Immature natural killer cell (primary cell): ENCODE measurements at regions not wholly inside any gene's neighbourhood (a gene's known extent, or its start where the extent isn't known, plus 50 kb on each side); places are given as distances from the start of the nearest gene placed in this dataset.
"Not testable (repeated sequence)": the region's sequence is repeated elsewhere in the genome, so short reads cannot be mapped to it uniquely, and the experiment has no call there.

ENCODE experiments used
- DNase-seq, 3 donors: peaks; one replicate each; pipeline ENCODE4 v3.0.0; 2022; ENCODE audit warnings: mixed read lengths in 1 of 3
- H3K27ac Mint-ChIP-seq, 6 donors: one replicate each; pipeline ENCODE4 v1.8.0; 2020; ENCODE audit warnings: mixed read lengths in 6 of 6, mild to moderate bottlenecking in 5 of 6, inconsistent platforms in 4 of 6, moderate library complexity in 3 of 6
- H3K27me3 Mint-ChIP-seq, 3 donors: one replicate each; pipeline ENCODE4 v1.8.0; 2020 to 2021; ENCODE audit warnings: low read depth in 3 of 3, mild to moderate bottlenecking in 3 of 3, mixed read lengths in 3 of 3, moderate library complexity in 3 of 3, inconsistent platforms in 1 of 3
- H3K36me3 Mint-ChIP-seq, 3 donors: one replicate each; pipeline ENCODE4 v1.8.0; 2020; ENCODE audit warnings: mixed read lengths in 3 of 3, inconsistent platforms in 2 of 3, mild to moderate bottlenecking in 2 of 3
- H3K4me1 Mint-ChIP-seq, 2 donors: one replicate each; pipeline ENCODE4 v1.8.0; 2020; ENCODE audit warnings: inconsistent platforms in 2 of 2, mild to moderate bottlenecking in 2 of 2, mixed read lengths in 2 of 2, moderate library complexity in 1 of 2
- H3K4me3 Mint-ChIP-seq, 5 donors: one replicate each; pipeline ENCODE4 v1.8.0; 2020; ENCODE audit warnings: mild to moderate bottlenecking in 5 of 5, mixed read lengths in 5 of 5, inconsistent platforms in 3 of 5, moderate library complexity in 3 of 5
- H3K9me3 Mint-ChIP-seq, 6 donors: one replicate each; pipeline ENCODE4 v1.8.0; 2020; ENCODE audit warnings: mild to moderate bottlenecking in 6 of 6, mixed read lengths in 6 of 6, inconsistent platforms in 4 of 6, moderate library complexity in 3 of 6

- no peak for DNase-seq
- Mint-ChIP-seq H3K27ac (no peak overlapping the region), H3K4me3 (no peak overlapping the region), H3K36me3 (peaks cover 0 to 6% (median 0%) of the 10 kb centered on the region in 3 donors), H3K9me3 (peaks cover 3 to 57% (median 31%) of the 10 kb centered on the region in 6 donors), H3K27me3 (no peaks in the 10 kb centered on the region), H3K4me1 (no peaks in the 10 kb centered on the region)
These were observed 983.0 kb upstream of the PTPRD start for GRCh38 chr9:11595756-11596155.

GRCh38 chr9:11618241-11618805 lies 1005.5 kb upstream of the PTPRD start:
- no peak overlapping the region for H3K4me3 Mint-ChIP-seq
- H3K4me1 Mint-ChIP-seq, result no peaks in the 10 kb centered on the region
- no peak for DNase-seq
- no peak overlapping the region for H3K27ac Mint-ChIP-seq
- H3K36me3 Mint-ChIP-seq, result peaks cover 0 to 4% (median 3%) of the 10 kb centered on the region in 3 donors
- H3K9me3 Mint-ChIP-seq, result peaks cover 11 to 56% (median 32%) of the 10 kb centered on the region in 6 donors
- H3K27me3 Mint-ChIP-seq, result no peaks in the 10 kb centered on the region

- H3K4me1 Mint-ChIP-seq, result no peaks in the 10 kb centered on the region
- DNase-seq, result no peak
- no peaks in the 10 kb centered on the region for H3K36me3 Mint-ChIP-seq
- no peak overlapping the region for H3K27ac Mint-ChIP-seq
- H3K27me3 Mint-ChIP-seq, result no peaks in the 10 kb centered on the region
- no peak overlapping the region for H3K4me3 Mint-ChIP-seq
- H3K9me3 Mint-ChIP-seq, result peaks cover 4 to 51% (median 40%) of the 10 kb centered on the region in 6 donors
These were observed 1019.9 kb upstream of the PTPRD start for GRCh38 chr9:11632691-11633090.

- no peak overlapping the region for H3K27ac Mint-ChIP-seq
- H3K36me3 Mint-ChIP-seq, result no peaks in the 10 kb centered on the region
- no peak for DNase-seq
- H3K4me1 Mint-ChIP-seq, result no peaks in the 10 kb centered on the region
- no peak overlapping the region for H3K4me3 Mint-ChIP-seq
- H3K27me3 Mint-ChIP-seq, result peaks cover 0 to 2% (median 0%) of the 10 kb centered on the region in 3 donors
- peaks cover 6 to 54% (median 27%) of the 10 kb centered on the region in 6 donors for H3K9me3 Mint-ChIP-seq
These were observed 1034.0 kb upstream of the PTPRD start for GRCh38 chr9:11646831-11647230.

GRCh38 chr9:11653867-11654266 lies 1039.3 kb upstream of the TYRP1 start:
- H3K27ac Mint-ChIP-seq, result no peak overlapping the region
- H3K4me1 Mint-ChIP-seq, result no peaks in the 10 kb centered on the region
- DNase-seq, result no peak
- peaks cover 0 to 61% (median 21%) of the 10 kb centered on the region in 6 donors for H3K9me3 Mint-ChIP-seq
- H3K36me3 Mint-ChIP-seq, result no peaks in the 10 kb centered on the region
- H3K4me3 Mint-ChIP-seq, result no peak overlapping the region
- H3K27me3 Mint-ChIP-seq, result peaks cover 0 to 2% (median 0%) of the 10 kb centered on the region in 3 donors

GRCh38 chr9:11663913-11664312 lies 1029.3 kb upstream of the TYRP1 start:
- H3K36me3 Mint-ChIP-seq, result peaks cover 0 to 4% (median 0%) of the 10 kb centered on the region in 3 donors
- no peak overlapping the region for H3K27ac Mint-ChIP-seq
- no peak overlapping the region for H3K4me3 Mint-ChIP-seq
- H3K4me1 Mint-ChIP-seq, result no peaks in the 10 kb centered on the region
- no peak for DNase-seq
- peaks cover 1 to 38% (median 28%) of the 10 kb centered on the region in 6 donors for H3K9me3 Mint-ChIP-seq
- H3K27me3 Mint-ChIP-seq, result no peaks in the 10 kb centered on the region

- no peaks in the 10 kb centered on the region for H3K4me1 Mint-ChIP-seq
- H3K27ac Mint-ChIP-seq, result no peak overlapping the region
- H3K36me3 Mint-ChIP-seq, result peaks cover 0 to 1% (median 0%) of the 10 kb centered on the region in 3 donors
- no peak for DNase-seq
- peaks cover 6 to 75% (median 47%) of the 10 kb centered on the region in 6 donors for H3K9me3 Mint-ChIP-seq
- H3K27me3 Mint-ChIP-seq, result no peaks in the 10 kb centered on the region
- no peak overlapping the region for H3K4me3 Mint-ChIP-seq
These were observed 1016.4 kb upstream of the TYRP1 start for GRCh38 chr9:11676821-11677220.

GRCh38 chr9:11686733-11687132 lies 1006.5 kb upstream of the TYRP1 start:
- Mint-ChIP-seq H3K4me3 (no peak overlapping the region), H3K9me3 (peaks cover 8 to 40% (median 22%) of the 10 kb centered on the region in 6 donors), H3K27ac (no peak overlapping the region), H3K4me1 (no peaks in the 10 kb centered on the region), H3K27me3 (peaks cover 0 to 5% (median 0%) of the 10 kb centered on the region in 3 donors), H3K36me3 (peaks cover 0 to 4% (median 0%) of the 10 kb centered on the region in 3 donors)
- no peak for DNase-seq

- H3K36me3 Mint-ChIP-seq, result no peaks in the 10 kb centered on the region
- H3K9me3 Mint-ChIP-seq, result peaks cover 11 to 49% (median 23%) of the 10 kb centered on the region in 6 donors
- H3K4me3 Mint-ChIP-seq, result no peak overlapping the region
- H3K4me1 Mint-ChIP-seq, result no peaks in the 10 kb centered on the region
- no peak overlapping the region for H3K27ac Mint-ChIP-seq
- DNase-seq, result no peak
- no peaks in the 10 kb centered on the region for H3K27me3 Mint-ChIP-seq
These were observed 996.1 kb upstream of the TYRP1 start for GRCh38 chr9:11697126-11697525.

- Mint-ChIP-seq H3K27ac (no peak overlapping the region), H3K4me1 (no peaks in the 10 kb centered on the region), H3K36me3 (no peaks in the 10 kb centered on the region), H3K9me3 (peaks cover 13 to 35% (median 23%) of the 10 kb centered on the region in 6 donors), H3K27me3 (peaks cover 0 to 2% (median 0%) of the 10 kb centered on the region in 3 donors), H3K4me3 (no peak overlapping the region)
- no peak for DNase-seq
These were observed 991.5 kb upstream of the TYRP1 start for GRCh38 chr9:11701706-11702105.

- Mint-ChIP-seq H3K9me3 (peaks cover 6 to 36% (median 23%) of the 10 kb centered on the region in 6 donors), H3K4me3 (no peak overlapping the region), H3K27ac (no peak overlapping the region), H3K36me3 (no peaks in the 10 kb centered on the region), H3K27me3 (peaks cover 0 to 2% (median 0%) of the 10 kb centered on the region in 3 donors), H3K4me1 (no peaks in the 10 kb centered on the region)
- no peak for DNase-seq
These were observed 990.6 kb upstream of the TYRP1 start for GRCh38 chr9:11702548-11702947.

- H3K9me3 Mint-ChIP-seq, result peaks cover 6 to 47% (median 25%) of the 10 kb centered on the region in 6 donors
- not testable (repeated sequence) for H3K27ac Mint-ChIP-seq, H3K4me3 Mint-ChIP-seq, H3K4me1 Mint-ChIP-seq, DNase-seq, H3K36me3 Mint-ChIP-seq, H3K27me3 Mint-ChIP-seq
These were observed 989.0 kb upstream of the TYRP1 start for GRCh38 chr9:11704198-11704597.

- H3K4me3 Mint-ChIP-seq, result no peak overlapping the region
- no peak for DNase-seq
- no peaks in the 10 kb centered on the region for H3K36me3 Mint-ChIP-seq
- H3K4me1 Mint-ChIP-seq, result no peaks in the 10 kb centered on the region
- H3K27me3 Mint-ChIP-seq, result peaks cover 0 to 2% (median 2%) of the 10 kb centered on the region in 3 donors
- no peak overlapping the region for H3K27ac Mint-ChIP-seq
- H3K9me3 Mint-ChIP-seq, result peaks cover 2 to 53% (median 22%) of the 10 kb centered on the region in 6 donors
These were observed 984.3 kb upstream of the TYRP1 start for GRCh38 chr9:11708899-11709298.

GRCh38 chr9:11709567-11709966 lies 983.6 kb upstream of the TYRP1 start:
- Mint-ChIP-seq H3K4me1 (no peaks in the 10 kb centered on the region), H3K36me3 (no peaks in the 10 kb centered on the region), H3K4me3 (no peak overlapping the region), H3K27ac (no peak overlapping the region), H3K27me3 (peaks cover 0 to 2% (median 0%) of the 10 kb centered on the region in 3 donors), H3K9me3 (peaks cover 2 to 53% (median 21%) of the 10 kb centered on the region in 6 donors)
- DNase-seq, result no peak

- DNase-seq, result no peak
- Mint-ChIP-seq H3K27me3 (peaks cover 0 to 2% (median 0%) of the 10 kb centered on the region in 3 donors), H3K9me3 (peaks cover 2 to 42% (median 21%) of the 10 kb centered on the region in 6 donors), H3K4me3 (no peak overlapping the region), H3K4me1 (no peaks in the 10 kb centered on the region), H3K36me3 (no peaks in the 10 kb centered on the region), H3K27ac (no peak overlapping the region)
These were observed 980.1 kb upstream of the TYRP1 start for GRCh38 chr9:11713077-11713476.
